Fibroblast of gingiva (primary cell): ENCODE measurements at regions not wholly inside any gene's neighbourhood (a gene's known extent, or its start where the extent isn't known, plus 50 kb on each side); places are given as distances from the start of the nearest gene placed in this dataset.
"Not testable (repeated sequence)": the region's sequence is repeated elsewhere in the genome, so short reads cannot be mapped to it uniquely, and the experiment has no call there.

ENCODE experiments used
- DNase-seq: peaks from one replicate; pipeline ENCODE4 v3.0.0-alpha.2; 2011; ENCODE audit warnings: low read depth

GRCh38 chr18:60319129-60319528 is 53.4 kb downstream of the MC4R start:
- DNase-seq = no peak

- DNase-seq = no peak
Measured at GRCh38 chr18:60311676-60312360, 60.8 kb downstream of the MC4R start.

GRCh38 chr18:60295674-60296073 is 76.9 kb downstream of the MC4R start:
- no peak for DNase-seq

GRCh38 chr18:60292186-60292585 is 80.4 kb downstream of the MC4R start:
- no peak for DNase-seq

DNA sequence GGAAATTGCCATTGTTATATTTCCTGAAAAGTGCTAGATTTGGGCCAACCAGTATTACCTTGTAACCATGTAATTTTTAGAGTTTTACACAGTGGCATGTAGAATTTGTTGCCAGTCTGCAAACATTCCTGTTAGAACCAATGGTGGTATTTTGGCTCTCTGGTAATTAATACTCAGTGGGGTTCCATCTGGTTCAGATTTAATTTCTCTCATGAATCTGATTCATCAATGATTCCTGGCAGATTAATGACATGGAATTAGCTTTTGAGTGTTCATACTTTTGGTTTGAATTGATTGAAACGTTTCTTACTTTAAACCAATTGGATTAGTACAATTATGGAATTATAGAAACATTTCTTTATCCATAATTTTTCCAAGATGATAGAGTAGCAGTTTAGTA is 93.2 kb downstream of the MC4R start:
- DNase-seq = no peak

GRCh38 chr18:60277855-60278480 is 94.6 kb downstream of the MC4R start:
- no peak for DNase-seq

DNA sequence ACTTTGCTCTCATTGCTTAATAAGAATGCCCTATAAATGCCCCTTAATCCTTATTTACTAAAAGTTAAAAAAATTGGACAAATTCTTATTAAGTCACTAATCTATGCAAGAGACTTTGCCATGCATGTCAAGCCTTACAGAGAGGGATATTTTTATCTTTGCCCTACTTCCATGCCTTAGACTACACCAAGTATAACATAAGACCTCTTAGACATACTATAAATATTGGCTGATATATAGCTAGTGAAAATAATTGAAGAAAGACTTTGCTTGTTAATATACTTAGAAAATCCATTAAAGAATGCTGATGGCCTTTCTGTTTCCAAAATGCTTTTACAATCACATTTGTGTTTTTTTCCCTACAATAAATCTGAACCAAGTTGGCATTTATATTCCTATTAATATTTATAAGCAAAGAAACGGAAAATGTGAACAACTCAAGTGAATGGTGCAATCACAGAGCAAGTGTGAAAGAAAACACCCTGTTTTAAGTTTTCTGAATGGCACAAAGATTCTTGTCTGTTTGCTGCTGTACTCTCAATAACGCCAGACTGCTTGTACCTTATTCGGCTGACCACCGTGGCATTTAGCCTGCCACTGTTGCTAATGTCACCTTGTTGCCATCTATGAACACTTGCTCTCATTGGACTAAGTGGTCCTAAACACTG is 105.0 kb downstream of the MC4R start:
- DNase-seq = no peak

DNA sequence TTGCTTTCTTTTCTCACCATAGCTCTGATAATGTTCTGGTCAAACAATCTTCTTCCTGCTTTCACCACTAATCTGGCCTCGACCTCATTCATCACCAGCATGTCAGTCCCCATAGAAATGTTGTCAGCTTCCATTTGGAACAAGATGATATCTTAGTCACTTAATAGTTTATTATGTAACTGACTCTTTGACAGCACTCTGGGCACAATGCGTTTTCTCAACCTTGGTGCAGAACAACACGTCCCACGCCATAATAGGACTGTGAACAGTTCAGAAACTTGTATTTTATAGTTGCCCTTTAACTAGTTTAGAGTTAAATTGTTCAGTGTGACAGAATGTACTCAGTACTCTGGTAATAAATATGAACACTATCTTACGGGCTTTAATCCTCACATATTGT is 106.0 kb downstream of the MC4R start:
- no peak for DNase-seq

DNA sequence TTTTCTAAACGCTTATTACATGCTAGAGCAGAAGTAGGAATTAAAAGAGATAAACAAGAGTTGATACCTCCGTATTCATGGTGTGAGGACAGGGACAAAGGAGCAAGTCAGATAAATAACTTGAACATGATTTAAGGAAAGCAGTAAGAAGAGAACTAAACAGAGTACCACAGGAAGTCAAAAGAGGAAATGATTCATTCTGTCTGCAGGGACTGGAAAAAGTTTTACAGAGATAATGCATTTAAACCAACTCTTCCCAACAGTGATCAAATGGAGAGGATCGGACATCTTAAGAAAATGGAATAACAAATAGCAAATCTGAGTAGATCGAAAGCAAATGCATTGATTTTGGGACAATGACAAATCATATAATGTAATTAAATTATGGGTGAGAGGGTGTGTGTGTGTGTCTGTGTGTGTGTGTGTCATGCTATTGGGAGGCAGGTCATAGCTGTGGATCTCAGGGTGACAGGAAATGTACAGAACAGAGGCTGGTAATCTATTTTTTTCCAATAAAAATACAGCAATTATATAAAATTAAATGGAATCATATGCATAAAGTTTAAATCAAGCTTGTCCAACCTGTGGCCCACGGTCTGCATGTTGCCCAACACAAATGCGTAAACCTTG is 113.4 kb downstream of the MC4R start:
- no peak for DNase-seq

DNA sequence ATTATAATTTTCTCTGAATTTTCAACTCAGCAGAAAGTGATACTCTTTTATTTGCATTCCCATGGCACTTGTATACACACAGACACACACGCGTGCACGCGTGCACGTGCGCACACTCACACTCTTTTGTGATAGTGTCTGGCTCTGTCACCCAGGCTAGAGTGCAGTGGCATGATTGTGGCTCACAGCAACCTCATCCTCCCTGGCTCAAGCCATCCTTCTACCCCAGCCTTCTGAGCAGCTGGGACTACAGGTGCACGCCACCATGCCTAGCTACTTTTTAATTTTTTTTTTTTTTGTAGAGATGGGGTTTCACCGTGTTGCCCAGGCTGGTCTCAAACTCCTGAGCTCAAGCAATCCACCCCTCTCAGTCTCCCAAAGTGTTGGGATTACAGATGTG is 123.2 kb downstream of the MC4R start:
- DNase-seq = no peak

DNA sequence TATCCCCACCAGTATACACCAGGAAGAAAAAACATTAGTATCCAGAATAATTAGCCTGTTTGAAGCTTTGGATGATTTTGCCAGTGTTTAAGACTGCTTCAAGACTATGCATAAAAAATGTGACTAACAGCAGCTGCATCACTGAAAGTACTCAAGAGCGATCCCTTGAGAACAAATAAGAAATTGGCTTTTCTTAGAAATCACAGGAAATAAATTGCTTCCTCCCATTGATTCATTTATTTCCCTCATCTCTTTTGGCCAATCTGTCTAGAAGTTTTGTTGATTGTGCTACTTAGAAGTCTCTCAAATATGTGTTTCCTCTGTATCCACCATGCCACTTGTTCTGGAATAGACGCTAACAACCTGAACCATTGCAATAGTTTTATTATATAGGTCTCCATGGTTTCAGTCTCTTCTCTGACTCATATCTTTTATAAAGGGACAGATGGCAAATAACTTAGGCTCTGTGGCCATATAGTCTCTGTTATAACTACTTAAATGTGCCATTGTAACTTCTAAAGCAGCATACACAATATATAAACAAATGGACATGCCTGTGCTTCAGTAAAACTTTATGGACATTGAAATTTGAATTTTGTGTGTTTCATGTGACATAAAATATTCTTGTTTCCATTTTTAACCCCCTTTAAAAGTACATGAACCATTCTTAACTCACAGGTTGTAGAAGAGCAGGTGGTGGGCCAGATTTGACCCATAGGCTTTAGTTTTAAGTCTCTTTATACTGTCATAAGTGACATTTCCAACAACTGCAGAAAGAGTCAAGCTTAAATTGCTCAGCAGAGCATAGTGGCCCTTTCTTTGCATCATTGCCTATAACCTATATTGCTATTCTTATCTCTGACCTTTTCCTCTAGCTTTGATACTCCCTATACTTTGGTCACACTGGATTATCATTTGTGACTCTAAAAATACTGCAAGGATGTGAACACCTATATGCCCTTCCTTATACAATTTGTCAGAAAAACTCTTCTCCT is 123.9 kb downstream of the MC4R start:
- no peak for DNase-seq

DNA sequence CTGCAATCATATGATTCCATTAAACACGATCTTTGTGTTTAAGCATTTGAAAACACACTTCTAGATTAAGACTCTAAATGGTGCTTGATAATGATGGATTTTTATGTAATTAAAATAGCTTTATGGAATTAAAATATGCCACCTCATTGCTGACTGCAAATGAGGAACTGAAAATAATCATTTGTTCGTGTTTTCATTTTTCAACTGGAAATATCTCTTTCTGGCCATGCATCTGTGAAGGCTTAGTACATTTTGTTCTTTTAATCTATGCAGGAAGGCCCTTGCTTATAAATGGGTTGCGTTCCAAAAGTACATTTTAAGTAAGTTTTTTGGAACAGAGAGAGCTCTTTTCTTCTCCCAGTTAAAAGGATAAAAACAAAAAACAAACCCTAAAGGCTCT is 125.5 kb downstream of the MC4R start:
- no peak for DNase-seq

DNA sequence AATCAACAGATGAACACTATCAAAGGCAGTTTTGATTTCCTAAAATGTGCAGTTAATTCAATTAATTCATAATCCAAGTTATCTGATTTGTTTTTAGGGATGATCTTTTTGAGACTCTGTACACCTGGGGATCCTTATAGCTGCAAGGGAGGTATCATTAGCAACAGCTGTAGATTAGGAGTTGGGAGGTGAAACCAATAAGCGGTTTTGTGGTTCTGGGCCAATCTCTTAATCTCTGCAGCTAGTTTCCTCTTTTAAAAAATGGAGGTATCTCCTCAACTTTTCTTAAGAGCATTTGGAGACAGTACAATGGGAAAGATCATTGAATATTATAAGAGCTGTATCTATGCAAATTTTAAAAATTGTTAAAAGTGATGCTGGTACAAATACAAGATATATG is 126.0 kb downstream of the MC4R start:
- DNase-seq = no peak

GRCh38 chr18:60245096-60245495 is 127.5 kb downstream of the MC4R start:
- DNase-seq = no peak

DNA sequence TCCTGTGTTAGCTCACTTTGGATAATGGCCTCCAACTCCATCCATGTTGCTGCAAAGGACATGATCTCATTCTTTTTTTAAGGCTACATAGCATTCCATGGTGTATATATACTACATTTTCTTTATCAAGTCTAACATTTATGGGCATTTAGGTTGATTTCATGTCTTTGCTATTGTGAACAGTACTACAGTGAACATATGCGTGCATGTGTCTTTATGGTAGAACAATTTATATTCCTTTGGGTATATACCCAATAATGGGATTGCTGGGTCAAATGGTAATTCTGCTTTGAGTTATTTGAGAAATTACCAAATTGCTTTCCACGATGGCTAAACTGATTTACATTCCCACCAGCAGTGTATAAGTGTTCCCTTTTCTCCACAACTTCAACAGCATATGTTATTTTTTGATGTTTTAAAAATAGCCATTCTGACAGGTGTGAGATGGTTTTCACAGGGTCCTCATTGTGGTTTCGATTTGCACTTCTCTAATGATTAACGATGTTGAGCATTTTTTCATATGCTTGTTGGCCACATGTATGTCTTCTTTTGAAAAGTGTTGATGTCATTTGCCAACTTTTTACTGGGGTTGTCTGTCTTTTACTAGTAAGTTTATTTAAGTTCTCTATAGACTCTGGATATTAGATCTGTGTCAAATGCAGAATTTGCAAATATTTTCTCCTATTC is 133.4 kb downstream of the MC4R start:
- not testable (repeated sequence) for DNase-seq

GRCh38 chr18:60235164-60235563 is 137.4 kb downstream of the MC4R start:
- no peak for DNase-seq

GRCh38 chr18:60232541-60232940 is 140.0 kb downstream of the MC4R start:
- DNase-seq = no peak

- no peak for DNase-seq
Measured at GRCh38 chr18:60228609-60229595, 143.7 kb downstream of the MC4R start.

GRCh38 chr18:60215432-60215831 is 157.1 kb downstream of the MC4R start:
- no peak for DNase-seq

- no peak for DNase-seq
Measured at GRCh38 chr18:60209042-60209441, 163.5 kb downstream of the MC4R start.
